SK-N-SH (cell line): ENCODE measurements at regions not wholly inside any gene's neighbourhood (a gene's known extent, or its start where the extent isn't known, plus 50 kb on each side); places are given as distances from the start of the nearest gene placed in this dataset.

Source experiments
- CTCF ChIA-PET: fragments of 300-600, 350-600 bp; formaldehyde crosslinking; extraction: SDS; loops from one replicate; lab custom pipeline; 2021; lab: Yijun Ruan, JAX
- POLR2A ChIA-PET: fragments of 350-600 bp; sonication (Branson Sonifier 250); formaldehyde crosslinking; extraction: SDS; loops from one replicate; lab custom pipeline; 2020; ENCODE audit warnings: antibody characterized with exemption, inconsistent platforms; lab: Yijun Ruan, JAX
- DNase-seq: peaks from one replicate; pipeline ENCODE4 v3.0.0; 2012
- H2AFZ ChIP-seq: fragments of 200-600 bp; sonication (generic); 2 replicates; pipeline ENCODE4 v1.8.1; 2016; ENCODE audit warnings: antibody characterized with exemption, mild to moderate bottlenecking, low read depth
- H3F3A ChIP-seq: fragments of 200-600 bp; sonication (generic); replicated peaks from 2 replicates; pipeline ENCODE3; 2016; ENCODE audit warnings: antibody characterized with exemption, mild to moderate bottlenecking; ENCODE audit not compliant: insufficient read depth
- H3K27ac ChIP-seq, 2 experiments: fragments of 200-500 bp in 1 of 2; fragments of 200-600 bp in 1 of 2; sonication (Bioruptor generic) in 1 of 2; sonication (generic), shearing (Covaris generic) in 1 of 2; 2 replicates each; pipeline versions ENCODE4 v1.5.1 to v1.6.1; 2014 to 2016; ENCODE audit warnings: low read depth in 2 of 2, inconsistent platforms in 1 of 2, low read length in 1 of 2, mild to moderate bottlenecking in 1 of 2, mixed read lengths in 1 of 2
- H3K27me3 ChIP-seq: fragments of 200-600 bp; sonication (generic), shearing (Covaris generic); 2 replicates; pipeline ENCODE4 v1.6.1; 2016; ENCODE audit warnings: mixed run types; ENCODE audit not compliant: insufficient read depth
- H3K36me3 ChIP-seq, 2 experiments: fragments of 200-500 bp in 1 of 2; fragments of 200-600 bp in 1 of 2; sonication (Bioruptor generic) in 1 of 2; sonication (generic) in 1 of 2; replicated peaks in 1 of 2; 2 replicates each; pipeline versions ENCODE3 to v1.5.1; 2014 to 2016; ENCODE audit warnings: low read length in 1 of 2, mild to moderate bottlenecking in 1 of 2; ENCODE audit not compliant: insufficient read depth in 2 of 2, control insufficient read depth in 1 of 2
- H3K4me1 ChIP-seq, 2 experiments: fragments of 200-500 bp in 1 of 2; fragments of 200-600 bp in 1 of 2; sonication (Bioruptor generic) in 1 of 2; sonication (generic), shearing (Covaris generic) in 1 of 2; 2 replicates each; pipeline versions ENCODE4 v1.5.1 to v1.6.1; 2014 to 2016; ENCODE audit warnings: low read depth in 1 of 2, low read length in 1 of 2, mixed run types in 1 of 2; ENCODE audit not compliant: insufficient read depth in 2 of 2, control insufficient read depth in 1 of 2
- H3K4me2 ChIP-seq: fragments of 200-600 bp; sonication (generic), shearing (Covaris generic); 2 replicates; pipeline ENCODE4 v1.6.1; 2017; ENCODE audit warnings: mixed run types
- H3K4me3 ChIP-seq, 2 experiments: fragments of 200-500 bp in 1 of 2; fragments of 200-600 bp in 1 of 2; sonication (Bioruptor generic) in 1 of 2; sonication (generic), shearing (Covaris generic) in 1 of 2; 2 replicates each; pipeline versions ENCODE4 v1.5.1 to v1.8.1; 2014 to 2016; ENCODE audit warnings: low read depth in 2 of 2, inconsistent platforms in 1 of 2, low read length in 1 of 2, mild to moderate bottlenecking in 1 of 2, mixed read lengths in 1 of 2, moderate library complexity in 1 of 2
- H3K79me2 ChIP-seq: fragments of 200-600 bp; sonication (generic); 2 replicates; pipeline ENCODE4 v1.8.1; 2017; ENCODE audit warnings: mild to moderate bottlenecking; ENCODE audit not compliant: insufficient read depth
- H3K9ac ChIP-seq: fragments of 200-600 bp; sonication (generic); 2 replicates; pipeline ENCODE4 v1.6.1; 2017; ENCODE audit warnings: mixed run types
- H3K9me2 ChIP-seq: fragments of 200-600 bp; sonication (generic); 2 replicates; pipeline ENCODE4 v1.6.1; 2017; ENCODE audit warnings: mixed run types
- H3K9me3 ChIP-seq: fragments of 200-600 bp; sonication (generic); 2 replicates; pipeline ENCODE4 v1.6.1; 2017; ENCODE audit warnings: mixed run types, mild to moderate bottlenecking, moderate library complexity
- H4K20me1 ChIP-seq: fragments of 200-600 bp; sonication (generic); 2 replicates; pipeline ENCODE4 v1.6.1; 2017; ENCODE audit warnings: mild to moderate bottlenecking, mixed run types; ENCODE audit not compliant: insufficient read depth
- CHD2 ChIP-seq: fragments of 150-350 bp; IDR thresholded peaks from 2 replicates; pipeline ENCODE4 v1.6.1; 2018; ENCODE audit warnings: low read length; ENCODE audit not compliant: partially characterized antibody
- EP300 ChIP-seq, 2 experiments: IDR thresholded peaks; 2 replicates each; pipeline versions ENCODE4 v1.4.0 to v1.6.1; 2012; ENCODE audit warnings: borderline replicate concordance in 1 of 2, low read depth in 1 of 2, low read length in 1 of 2
- EZH2phosphoT487 ChIP-seq: fragments of 200-600 bp; sonication (generic); IDR thresholded peaks from 2 replicates; pipeline ENCODE4 v1.6.1; 2017; ENCODE audit warnings: low read depth, mixed run types, mild to moderate bottlenecking, antibody characterized with exemption, moderate library complexity, borderline replicate concordance
- FOSL2 ChIP-seq: IDR thresholded peaks from 2 replicates; pipeline ENCODE4 v1.4.0; 2012; ENCODE audit warnings: low read depth, mild to moderate bottlenecking, moderate library complexity, borderline replicate concordance
- FOXJ3 ChIP-seq: sonication (generic); formaldehyde crosslinking; IDR thresholded peaks from 2 replicates; pipeline ENCODE4 v1.5.1; 2020; ENCODE audit warnings: mild to moderate bottlenecking, missing genetic modification reagents
- FOXM1 ChIP-seq: IDR thresholded peaks from 2 replicates; pipeline ENCODE4 v1.4.0; 2012; ENCODE audit warnings: low read depth, mild to moderate bottlenecking
- GABPA ChIP-seq: IDR thresholded peaks from 2 replicates; pipeline ENCODE4 v1.4.0; 2012; ENCODE audit warnings: low read depth, mild to moderate bottlenecking
- IRF3 ChIP-seq: fragments of 150-350 bp; IDR thresholded peaks from 2 replicates; pipeline ENCODE4 v1.6.1; 2016; ENCODE audit warnings: mild to moderate bottlenecking, low read depth, low read length
- NFIC ChIP-seq: IDR thresholded peaks from 2 replicates; pipeline ENCODE4 v1.4.0; 2012; ENCODE audit warnings: borderline replicate concordance
- NRF1 ChIP-seq: IDR thresholded peaks from 2 replicates; pipeline ENCODE4 v1.6.1; 2012; ENCODE audit warnings: low read depth, mild to moderate bottlenecking, low read length
- PBX3 ChIP-seq: IDR thresholded peaks from 2 replicates; pipeline ENCODE4; 2012
- RAD21 ChIP-seq: IDR thresholded peaks from 2 replicates; pipeline ENCODE4 v1.6.1; 2012; ENCODE audit warnings: mild to moderate bottlenecking, low read length
- RCOR1 ChIP-seq: fragments of 150-350 bp; IDR thresholded peaks from 2 replicates; pipeline ENCODE4 v1.6.1; 2017; ENCODE audit warnings: antibody characterized with exemption, low read length
- RXRA ChIP-seq: IDR thresholded peaks from 2 replicates; pipeline ENCODE4 v1.4.0; 2012; ENCODE audit warnings: low read depth, mild to moderate bottlenecking, borderline replicate concordance
- SIN3A ChIP-seq: IDR thresholded peaks from 2 replicates; pipeline ENCODE4 v1.6.1; 2012; ENCODE audit warnings: low read depth, mild to moderate bottlenecking, low read length, moderate library complexity, borderline replicate concordance
- TEAD4 ChIP-seq: IDR thresholded peaks from 2 replicates; pipeline ENCODE4 v1.4.0; 2012; ENCODE audit warnings: mild to moderate bottlenecking, borderline replicate concordance; ENCODE audit not compliant: insufficient read depth
- YY1 ChIP-seq: IDR thresholded peaks from 2 replicates; pipeline ENCODE4 v1.4.0; 2012; ENCODE audit warnings: low read depth, mild to moderate bottlenecking
- WGBS: methylation state at CpG from one replicate; pipeline ENCODE4 v1.1.6; 2017; ENCODE audit warnings: low lambda C conversion rate; 5-methylcytosine and 5-hydroxymethylcytosine counted together
- TF ChIP-seq, protein P1 (sequence below): fragments of 200-600 bp; sonication (generic); IDR thresholded peaks from 2 replicates; pipeline ENCODE4 v1.6.1; 2017; ENCODE audit warnings: antibody characterized with exemption, mild to moderate bottlenecking, moderate library complexity
- TF ChIP-seq, protein P2 (sequence below): IDR thresholded peaks from 2 replicates; pipeline ENCODE4 v1.4.0; 2012; ENCODE audit warnings: low read depth, borderline replicate concordance

DNA sequence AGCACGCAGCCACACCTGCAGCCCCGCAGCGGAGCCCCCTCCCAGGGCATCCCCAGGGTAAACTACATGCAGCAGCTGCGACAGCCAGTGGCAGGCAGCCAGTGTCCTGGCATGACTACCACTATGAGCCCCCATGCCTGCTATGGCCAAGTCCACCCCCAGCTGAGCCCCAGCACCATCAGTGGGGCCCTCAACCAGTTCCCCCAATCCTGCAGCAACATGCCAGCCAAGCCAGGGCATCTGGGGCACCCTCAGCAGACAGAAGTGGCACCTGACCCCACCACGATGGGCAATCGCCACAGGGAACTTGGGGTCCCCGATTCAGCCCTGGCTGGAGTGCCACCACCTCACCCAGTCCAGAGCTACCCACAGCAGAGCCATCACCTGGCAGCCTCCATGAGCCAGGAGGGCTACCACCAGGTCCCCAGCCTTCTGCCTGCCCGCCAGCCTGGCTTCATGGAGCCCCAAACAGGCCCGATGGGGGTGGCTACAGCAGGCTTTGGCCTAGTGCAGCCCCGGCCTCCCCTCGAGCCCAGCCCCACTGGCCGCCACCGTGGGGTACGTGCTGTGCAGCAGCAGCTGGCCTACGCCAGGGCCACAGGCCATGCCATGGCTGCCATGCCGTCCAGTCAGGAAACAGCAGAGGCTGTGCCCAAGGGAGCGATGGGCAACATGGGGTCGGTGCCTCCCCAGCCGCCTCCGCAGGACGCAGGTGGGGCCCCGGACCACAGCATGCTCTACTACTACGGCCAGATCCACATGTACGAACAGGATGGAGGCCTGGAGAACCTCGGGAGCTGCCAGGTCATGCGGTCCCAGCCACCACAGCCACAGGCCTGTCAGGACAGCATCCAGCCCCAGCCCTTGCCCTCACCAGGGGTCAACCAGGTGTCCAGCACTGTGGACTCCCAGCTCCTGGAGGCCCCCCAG lies 254.1 kb downstream of the GLI2 start:
- POLR2A ChIA-PET: no interaction called here
- no peaks in the 10 kb centered on the region for H3K9me3 ChIP-seq
- H3K9me2 ChIP-seq: no peaks in the 10 kb centered on the region
- no peak overlapping the region for H3K4me2 ChIP-seq
- 100% methylated on average over 8 of the region's 26 CpGs for WGBS
- no peak overlapping the region for H3K4me3 ChIP-seq
- no peak overlapping the region for H3K27ac ChIP-seq
- CTCF ChIA-PET: interaction anchor here (1.1 kb wide), 1 partner anchor 8 kb away, joined by 3 read pairs; no protein-coding TSS in a partner anchor
- no peak overlapping the region for H3K9ac ChIP-seq
- no peaks in the 10 kb centered on the region for H3F3A ChIP-seq
- no peak for DNase-seq
- no peaks in the 10 kb centered on the region for H3K27me3 ChIP-seq
- H2AFZ ChIP-seq: no peak overlapping the region
- H4K20me1 ChIP-seq: no peaks in the 10 kb centered on the region
- no peaks in the 10 kb centered on the region for H3K79me2 ChIP-seq
- peaks cover 9 to 45% of the 10 kb centered on the region in 2 experiments for H3K36me3 ChIP-seq
- TF ChIP-seq RXRA: no peak
- no peak for TF ChIP-seq FOXJ3 (CRISPR knock-in tag)
- TF ChIP-seq EZH2phosphoT487: no peak
- TF ChIP-seq GABPA: no peak
- TF ChIP-seq PBX3: no peak
- TF ChIP-seq, protein P1, sequence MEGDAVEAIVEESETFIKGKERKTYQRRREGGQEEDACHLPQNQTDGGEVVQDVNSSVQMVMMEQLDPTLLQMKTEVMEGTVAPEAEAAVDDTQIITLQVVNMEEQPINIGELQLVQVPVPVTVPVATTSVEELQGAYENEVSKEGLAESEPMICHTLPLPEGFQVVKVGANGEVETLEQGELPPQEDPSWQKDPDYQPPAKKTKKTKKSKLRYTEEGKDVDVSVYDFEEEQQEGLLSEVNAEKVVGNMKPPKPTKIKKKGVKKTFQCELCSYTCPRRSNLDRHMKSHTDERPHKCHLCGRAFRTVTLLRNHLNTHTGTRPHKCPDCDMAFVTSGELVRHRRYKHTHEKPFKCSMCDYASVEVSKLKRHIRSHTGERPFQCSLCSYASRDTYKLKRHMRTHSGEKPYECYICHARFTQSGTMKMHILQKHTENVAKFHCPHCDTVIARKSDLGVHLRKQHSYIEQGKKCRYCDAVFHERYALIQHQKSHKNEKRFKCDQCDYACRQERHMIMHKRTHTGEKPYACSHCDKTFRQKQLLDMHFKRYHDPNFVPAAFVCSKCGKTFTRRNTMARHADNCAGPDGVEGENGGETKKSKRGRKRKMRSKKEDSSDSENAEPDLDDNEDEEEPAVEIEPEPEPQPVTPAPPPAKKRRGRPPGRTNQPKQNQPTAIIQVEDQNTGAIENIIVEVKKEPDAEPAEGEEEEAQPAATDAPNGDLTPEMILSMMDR: no peak
- TF ChIP-seq FOSL2: no peak
- TF ChIP-seq EP300 (IDR thresholded peaks at IDR 0.05; ENCODE audit: borderline replicate concordance in 1 of 2, low read depth in 1 of 2, low read length in 1 of 2): no peak
- TF ChIP-seq IRF3: no peak
- TF ChIP-seq, protein P2, sequence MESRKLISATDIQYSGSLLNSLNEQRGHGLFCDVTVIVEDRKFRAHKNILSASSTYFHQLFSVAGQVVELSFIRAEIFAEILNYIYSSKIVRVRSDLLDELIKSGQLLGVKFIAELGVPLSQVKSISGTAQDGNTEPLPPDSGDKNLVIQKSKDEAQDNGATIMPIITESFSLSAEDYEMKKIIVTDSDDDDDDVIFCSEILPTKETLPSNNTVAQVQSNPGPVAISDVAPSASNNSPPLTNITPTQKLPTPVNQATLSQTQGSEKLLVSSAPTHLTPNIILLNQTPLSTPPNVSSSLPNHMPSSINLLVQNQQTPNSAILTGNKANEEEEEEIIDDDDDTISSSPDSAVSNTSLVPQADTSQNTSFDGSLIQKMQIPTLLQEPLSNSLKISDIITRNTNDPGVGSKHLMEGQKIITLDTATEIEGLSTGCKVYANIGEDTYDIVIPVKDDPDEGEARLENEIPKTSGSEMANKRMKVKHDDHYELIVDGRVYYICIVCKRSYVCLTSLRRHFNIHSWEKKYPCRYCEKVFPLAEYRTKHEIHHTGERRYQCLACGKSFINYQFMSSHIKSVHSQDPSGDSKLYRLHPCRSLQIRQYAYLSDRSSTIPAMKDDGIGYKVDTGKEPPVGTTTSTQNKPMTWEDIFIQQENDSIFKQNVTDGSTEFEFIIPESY: no peak
- no peak for TF ChIP-seq RCOR1
- no peak for TF ChIP-seq NRF1
- TF ChIP-seq CHD2: no peak
- no peak for TF ChIP-seq RAD21
- TF ChIP-seq TEAD4: no peak
- TF ChIP-seq NFIC: no peak
- TF ChIP-seq SIN3A: no peak
- no peak for TF ChIP-seq FOXM1
- no peak for TF ChIP-seq YY1
- H3K4me1 ChIP-seq: no peaks in the 10 kb centered on the region; a peak in 1 of 4 replicates
